NCI-H510A (cell line): ENCODE measurements at regions not wholly inside any gene's neighbourhood (a gene's known extent, or its start where the extent isn't known, plus 50 kb on each side); places are given as distances from the start of the nearest gene placed in this dataset.

Experiments
- DNase-seq: peaks from one replicate; lab custom pipeline; 2025; lab: John Stamatoyannopoulos, UW

- no peak for DNase-seq
Measured at GRCh38 chr1:214823311-214824117, 220.5 kb downstream of the CENPF start.

- no peak for DNase-seq
Measured at GRCh38 chr1:214824763-214825162, 221.8 kb downstream of the CENPF start.

- no peak for DNase-seq
Measured at GRCh38 chr1:214826619-214827018, 223.6 kb downstream of the CENPF start.

GRCh38 chr1:214827883-214828282, 224.9 kb downstream of the CENPF start:
- DNase-seq, result no peak

GRCh38 chr1:214830941-214831340, 227.9 kb downstream of the CENPF start:
- no peak for DNase-seq

- DNase-seq, result no peak
Measured at GRCh38 chr1:214831956-214832355, 229.0 kb downstream of the CENPF start.

GRCh38 chr1:214833178-214833756, 230.3 kb downstream of the CENPF start:
- no peak for DNase-seq

- no peak for DNase-seq
Measured at GRCh38 chr1:214837376-214837775, 234.4 kb downstream of the CENPF start.

- DNase-seq, result no peak
Measured at GRCh38 chr1:214838351-214838750, 235.4 kb downstream of the CENPF start.

- no peak for DNase-seq
Measured at GRCh38 chr1:214840356-214840755, 237.4 kb downstream of the CENPF start.

GRCh38 chr1:214842856-214843255, 239.7 kb upstream of the KCNK2 start:
- no peak for DNase-seq

- DNase-seq, result no peak
Measured at GRCh38 chr1:214843281-214843680, 239.3 kb upstream of the KCNK2 start.

GRCh38 chr1:214844319-214844718, 238.2 kb upstream of the KCNK2 start:
- no peak for DNase-seq

- DNase-seq, result no peak
Measured at GRCh38 chr1:214846276-214846675, 236.3 kb upstream of the KCNK2 start.

- DNase-seq, result no peak
Measured at GRCh38 chr1:214847071-214847810, 235.3 kb upstream of the KCNK2 start.

GRCh38 chr1:214848101-214848500, 234.4 kb upstream of the KCNK2 start:
- DNase-seq, result no peak

GRCh38 chr1:214850432-214851050, 232.0 kb upstream of the KCNK2 start:
- DNase-seq, result no peak

- no peak for DNase-seq
Measured at GRCh38 chr1:214853340-214853739, 229.2 kb upstream of the KCNK2 start.

- no peak for DNase-seq
Measured at GRCh38 chr1:214854126-214854875, 228.2 kb upstream of the KCNK2 start.

GRCh38 chr1:214856843-214857242, 225.7 kb upstream of the KCNK2 start:
- no peak for DNase-seq

GRCh38 chr1:214857716-214858115, 224.8 kb upstream of the KCNK2 start:
- no peak for DNase-seq

- peak; percentile 41 for DNase-seq
Measured at GRCh38 chr1:214859647-214860046, 222.9 kb upstream of the KCNK2 start.
